GM12878 (cell line): ENCODE measurements at regions not wholly inside any gene's neighbourhood (a gene's known extent, or its start where the extent isn't known, plus 50 kb on each side); places are given as distances from the start of the nearest gene placed in this dataset. TPM values are rescaled to one million over a fixed set of nuclear protein-coding genes. Genes with fewer than 3 reads are reported as not detected.

ENCODE experiments used
- ATAC-seq: fragments of 200-7000 bp; cut with Tn5 transposase; 3 replicates; pipeline ENCODE4 v1.9.1; 2020; ENCODE audit warnings: mild to moderate bottlenecking, moderate library complexity
- BruUV-seq: library from RNA; stranded (reverse); fragments of 400-500 nt; replicated peaks from 2 replicates; lab custom pipeline; 2021; lab: Mats Ljungman, UMichigan
- CTCF ChIA-PET: fragments of 300-600 bp; sonication (Branson Sonifier 250); formaldehyde crosslinking; extraction: SDS; loops from one replicate; lab custom pipeline; 2021; ENCODE audit warnings: inconsistent platforms; lab: Yijun Ruan, JAX
- POLR2A ChIA-PET: fragments of 350-600 bp; formaldehyde crosslinking; extraction: SDS; loops from one replicate; lab custom pipeline; 2021; ENCODE audit warnings: inconsistent platforms; lab: Charles Lee
- RAD21 ChIA-PET: fragments of 300-600 bp; sonication (Branson Sonifier 250); formaldehyde crosslinking; loops from one replicate; lab custom pipeline; 2023; ENCODE audit warnings: antibody characterized with exemption; ENCODE audit not compliant: unreplicated experiment; lab: Charles Lee
- SMC1A ChIA-PET: fragments of 300-600 bp; sonication (Branson Sonifier 250); formaldehyde crosslinking; loops from one replicate; lab custom pipeline; 2023; ENCODE audit not compliant: unreplicated experiment, uncharacterized antibody; lab: Charles Lee
- DNase-seq: peaks from one replicate; pipeline ENCODE4 v3.0.0-alpha.2; 2011; ENCODE audit warnings: low read depth, low spot score
- FAIRE-seq: peaks from 3 replicates; lab custom pipeline; 2011; peaks lifted over from hg19 to GRCh38; lab: Jason Lieb, UNC
- H2AFZ ChIP-seq: 2 replicates; pipeline ENCODE4 v1.6.0; 2011; ENCODE audit warnings: low read depth, low read length, control low read depth; ENCODE audit not compliant: control insufficient read depth
- H3K27ac ChIP-seq: 2 replicates; pipeline ENCODE4 v1.5.1; 2011; ENCODE audit warnings: control low read depth; ENCODE audit not compliant: control insufficient read depth, insufficient read depth
- H3K27me3 ChIP-seq, 2 experiments: replicated peaks in 1 of 2; 2 replicates each; pipeline versions ENCODE4 v1.6.0 to v1.6.1; 2011; ENCODE audit warnings: low read length in 1 of 2; ENCODE audit not compliant: control insufficient read depth in 2 of 2, insufficient read depth in 2 of 2
- H3K36me3 ChIP-seq, 2 experiments: 2 replicates each; pipeline ENCODE4 v1.5.1; 2011; ENCODE audit warnings: low read length in 1 of 2; ENCODE audit not compliant: control insufficient read depth in 2 of 2, insufficient read depth in 2 of 2
- H3K4me1 ChIP-seq: 2 replicates; pipeline ENCODE4 v1.6.1; 2011; ENCODE audit warnings: mild to moderate bottlenecking, low read length, moderate library complexity, mixed read lengths; ENCODE audit not compliant: control insufficient read depth, insufficient read depth
- H3K4me2 ChIP-seq: 2 replicates; pipeline ENCODE4 v1.6.0; 2011; ENCODE audit warnings: control low read depth; ENCODE audit not compliant: control insufficient read depth, insufficient read depth
- H3K4me3 ChIP-seq: fragments of 200-600 bp; sonication (generic); 2 replicates; pipeline ENCODE4 v1.5.1; 2016
- H3K79me2 ChIP-seq: 2 replicates; pipeline ENCODE4 v1.6.0; 2011; ENCODE audit warnings: low read length; ENCODE audit not compliant: control insufficient read depth, insufficient read depth
- H3K9ac ChIP-seq: 2 replicates; pipeline ENCODE4 v1.8.0; 2011; ENCODE audit warnings: low read length, control low read depth, mixed read lengths; ENCODE audit not compliant: control insufficient read depth, insufficient read depth
- H3K9me3 ChIP-seq: replicated peaks from 3 replicates; pipeline ENCODE4 v1.5.1; 2011; ENCODE audit warnings: mild to moderate bottlenecking, low read length; ENCODE audit not compliant: control insufficient read depth, insufficient read depth
- H4K20me1 ChIP-seq: 2 replicates; pipeline ENCODE4 v1.6.0; 2011; ENCODE audit not compliant: control insufficient read depth, insufficient read depth
- ATF7 ChIP-seq: fragments of 450-650 bp; IDR thresholded peaks from 2 replicates; pipeline ENCODE4 v1.6.1; 2016; ENCODE audit warnings: low read depth, mild to moderate bottlenecking
- CHD2 ChIP-seq: IDR thresholded peaks from 2 replicates; pipeline ENCODE4 v1.6.1; 2011; ENCODE audit warnings: low read depth, low read length, improper control_type of control experiment, borderline replicate concordance
- KDM1A ChIP-seq: fragments of 200-600 bp; sonication (generic); IDR thresholded peaks from 2 replicates; pipeline ENCODE4 v1.6.1; 2016; ENCODE audit warnings: borderline replicate concordance
- KLF5 ChIP-seq: fragments of 450-650 bp; IDR thresholded peaks from 2 replicates; pipeline ENCODE4 v1.6.1; 2014; ENCODE audit warnings: mild to moderate bottlenecking; ENCODE audit not compliant: partially characterized antibody
- SMARCA5 ChIP-seq: fragments of 450-650 bp; IDR thresholded peaks from 2 replicates; pipeline ENCODE4 v1.6.1; 2017; ENCODE audit warnings: mild to moderate bottlenecking
- SP1 ChIP-seq: IDR thresholded peaks from one replicate; pipeline ENCODE4 v1.6.1; 2011; ENCODE audit warnings: low read depth, low read length
- YBX1 ChIP-seq: fragments of 450-650 bp; IDR thresholded peaks from 2 replicates; pipeline ENCODE4 v1.6.1; 2016; ENCODE audit warnings: antibody characterized with exemption
- WGBS: methylation state at CpG from one replicate; pipeline ENCODE4 v1.1.6; 2016; ENCODE audit warnings: low lambda C conversion rate; ENCODE audit not compliant: insufficient replicate concordance, insufficient coverage; ENCODE audit errors: missing lambda C conversion rate; 5-methylcytosine and 5-hydroxymethylcytosine counted together
- in situ Hi-C: fragments of 300-500 bp; cut with MboI; formaldehyde crosslinking; loops from 9 replicates; pipeline ENCODE4 v1.14.3; 2018; ENCODE audit warnings: mixed read lengths
- intact Hi-C: fragments of 100-400 bp; cut with micrococcal nuclease; formaldehyde crosslinking; loops from one replicate; pipeline ENCODE4 v1.14.2; 2022; ENCODE audit not compliant: unreplicated experiment
- microRNA-seq: library from miRNA; unstranded; fragments of <30 nt; microRNA quantifications from one replicate; pipeline ENCODE4, GENCODE V29; 2018
- small RNA-seq: library from RNA; depleted of rRNA; stranded (forward); fragments of <200 nt; gene quantifications from one replicate; pipeline ENCODE3, GENCODE V24; 2014
- TF ChIP-seq, protein P1 (sequence below): fragments of 450-650 bp; formaldehyde crosslinking; IDR thresholded peaks from 2 replicates; pipeline ENCODE4 v1.5.0; 2022; ENCODE audit warnings: mild to moderate bottlenecking, missing genetic modification characterization

DNA sequence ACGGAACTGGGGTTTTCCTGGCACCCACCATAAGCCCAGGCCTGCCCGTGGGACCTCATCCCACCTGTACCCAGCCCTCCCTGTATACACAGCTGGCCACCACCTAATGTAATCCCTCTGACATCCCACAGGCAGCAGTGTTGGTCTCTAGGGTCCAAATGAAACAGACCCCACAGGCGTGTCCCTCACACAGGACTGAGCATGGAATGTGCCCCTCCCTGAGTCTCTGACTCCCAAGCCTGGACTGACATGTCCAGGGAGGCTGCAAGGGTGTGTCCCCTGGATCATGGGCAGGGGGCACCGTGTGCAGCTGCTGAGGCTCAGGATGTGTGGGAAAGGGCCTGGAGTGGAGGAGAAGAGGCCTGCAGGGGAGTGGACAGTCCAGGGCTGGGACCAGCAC, 50.6 kb upstream of the PPARA start (continued):
- TF ChIP-seq, protein P1, sequence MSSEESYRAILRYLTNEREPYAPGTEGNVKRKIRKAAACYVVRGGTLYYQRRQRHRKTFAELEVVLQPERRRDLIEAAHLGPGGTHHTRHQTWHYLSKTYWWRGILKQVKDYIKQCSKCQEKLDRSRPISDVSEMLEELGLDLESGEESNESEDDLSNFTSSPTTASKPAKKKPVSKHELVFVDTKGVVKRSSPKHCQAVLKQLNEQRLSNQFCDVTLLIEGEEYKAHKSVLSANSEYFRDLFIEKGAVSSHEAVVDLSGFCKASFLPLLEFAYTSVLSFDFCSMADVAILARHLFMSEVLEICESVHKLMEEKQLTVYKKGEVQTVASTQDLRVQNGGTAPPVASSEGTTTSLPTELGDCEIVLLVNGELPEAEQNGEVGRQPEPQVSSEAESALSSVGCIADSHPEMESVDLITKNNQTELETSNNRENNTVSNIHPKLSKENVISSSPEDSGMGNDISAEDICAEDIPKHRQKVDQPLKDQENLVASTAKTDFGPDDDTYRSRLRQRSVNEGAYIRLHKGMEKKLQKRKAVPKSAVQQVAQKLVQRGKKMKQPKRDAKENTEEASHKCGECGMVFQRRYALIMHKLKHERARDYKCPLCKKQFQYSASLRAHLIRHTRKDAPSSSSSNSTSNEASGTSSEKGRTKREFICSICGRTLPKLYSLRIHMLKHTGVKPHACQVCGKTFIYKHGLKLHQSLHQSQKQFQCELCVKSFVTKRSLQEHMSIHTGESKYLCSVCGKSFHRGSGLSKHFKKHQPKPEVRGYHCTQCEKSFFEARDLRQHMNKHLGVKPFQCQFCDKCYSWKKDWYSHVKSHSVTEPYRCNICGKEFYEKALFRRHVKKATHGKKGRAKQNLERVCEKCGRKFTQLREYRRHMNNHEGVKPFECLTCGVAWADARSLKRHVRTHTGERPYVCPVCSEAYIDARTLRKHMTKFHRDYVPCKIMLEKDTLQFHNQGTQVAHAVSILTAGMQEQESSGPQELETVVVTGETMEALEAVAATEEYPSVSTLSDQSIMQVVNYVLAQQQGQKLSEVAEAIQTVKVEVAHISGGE (CRISPR knock-in tag): no peak
- TF ChIP-seq SP1 (no peak), YBX1 (no peak), SMARCA5 (no peak), KDM1A (no peak), CHD2 (no peak), KLF5 (no peak)
- TF ChIP-seq, all 136 proteins: peak for 0

DNA sequence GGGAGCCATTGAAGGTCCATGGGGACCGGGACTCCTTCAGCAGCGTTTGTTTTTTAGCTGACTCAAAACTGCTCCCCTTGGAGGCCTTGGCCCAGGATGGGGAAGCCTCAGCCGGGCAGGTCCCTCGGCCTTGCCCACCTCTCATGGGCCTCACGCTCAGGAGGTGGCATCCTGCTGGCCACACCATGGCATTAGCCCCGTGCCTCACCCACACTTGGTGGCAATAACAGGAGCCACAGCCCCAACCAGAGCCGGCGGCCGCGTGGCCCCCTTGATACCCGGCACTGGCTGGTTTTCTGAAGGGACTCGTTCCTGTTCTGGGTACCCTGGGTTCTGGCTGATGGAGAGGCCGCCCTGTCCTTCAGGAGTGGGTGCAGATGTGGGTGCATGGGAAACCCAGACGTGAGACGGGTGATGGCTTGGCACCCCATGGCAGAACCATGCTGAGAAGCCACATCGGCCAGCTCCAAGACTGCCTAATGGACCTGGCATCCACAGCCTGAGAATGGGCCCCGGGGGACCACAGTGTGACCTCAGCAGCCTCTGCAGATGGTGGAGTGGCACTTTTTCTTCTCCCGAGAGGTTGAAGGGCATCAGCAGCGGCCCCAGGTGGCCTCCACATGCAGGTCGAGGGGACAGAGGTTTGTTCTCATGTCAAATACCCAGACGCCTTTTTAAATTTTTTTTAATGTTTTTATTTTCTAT, 49.8 kb upstream of the PPARA start:
- ChIA-PET CTCF (no interaction called here), RAD21 (no interaction called here), SMC1A (no interaction called here), POLR2A (no interaction called here)
- in situ Hi-C loops: no loop called here
- Histone ChIP-seq H3K79me2 (no peaks in the 10 kb centered on the region), H2AFZ (no peak overlapping the region), H3K27me3 (no peaks in the 10 kb centered on the region; a peak in 1 of 4 replicates), H3K4me3 (no peak overlapping the region), H3K4me2 (no peak overlapping the region), H3K27ac (no peak overlapping the region), H3K4me1 (no peaks in the 10 kb centered on the region), H3K9me3 (no peaks in the 10 kb centered on the region), H3K9ac (no peak overlapping the region), H4K20me1 (no peaks in the 10 kb centered on the region; the same call in 1 of the 2 replicates), H3K36me3 (no peaks in the 10 kb centered on the region)
- ATAC-seq (no peak), FAIRE-seq (no peak), DNase-seq (no peak)
- 87% methylated on average over 21 of the region's 21 CpGs for WGBS
- BruUV-seq: no TSS peak
- intact Hi-C loops: no loop called here
- TF ChIP-seq ATF7: no peak
- TF ChIP-seq KDM1A: no peak
- TF ChIP-seq, all 136 proteins: peak for 0

Small RNA genes in the stretch of these regions (microRNA-seq; reads per million reads assigned to microRNA genes)
- not detected for gene MIR3619

Small RNA genes in the stretch of these regions (small RNA-seq; reads per million reads assigned to genes)
- not detected for gene MIR3619
